HL-60 (cell line): ENCODE measurements at regions not wholly inside any gene's neighbourhood (a gene's known extent, or its start where the extent isn't known, plus 50 kb on each side); places are given as distances from the start of the nearest gene placed in this dataset.

Source experiments
- CTCF ChIP-seq: IDR thresholded peaks from one replicate; pipeline ENCODE4 v1.5.1; 2011; ENCODE audit warnings: low read length, control low read depth, inconsistent platforms; ENCODE audit not compliant: insufficient read depth
- GABPA ChIP-seq: IDR thresholded peaks from 2 replicates; pipeline ENCODE4 v1.6.1; 2012; ENCODE audit warnings: low read depth
- POLR2AphosphoS5 ChIP-seq: IDR thresholded peaks from 2 replicates; pipeline ENCODE4 v1.6.1; 2012; ENCODE audit warnings: low read depth
- REST ChIP-seq: IDR thresholded peaks from 2 replicates; pipeline ENCODE4 v1.6.1; 2012; ENCODE audit warnings: low read depth; ENCODE audit not compliant: insufficient replicate concordance
- SPI1 ChIP-seq: IDR thresholded peaks from 2 replicates; pipeline ENCODE4 v1.6.1; 2012; ENCODE audit warnings: low read depth, mild to moderate bottlenecking, borderline replicate concordance

- TF ChIP-seq CTCF, result no peak
- TF ChIP-seq REST, result no peak
- no peak for TF ChIP-seq GABPA
- no peak for TF ChIP-seq SPI1
- TF ChIP-seq POLR2AphosphoS5, result no peak
Measured at GRCh38 chr11:115921540-115921939, 417.3 kb upstream of the CADM1 start.
